Cerebellar cortex (tissue), 1 donor: ENCODE measurements at regions not wholly inside any gene's neighbourhood (a gene's known extent, or its start where the extent isn't known, plus 50 kb on each side); places are given as distances from the start of the nearest gene placed in this dataset.

Experiments used
- DNase-seq: peaks from one replicate; pipeline ENCODE4 v3.0.0-alpha.2; 2015; ENCODE audit warnings: low spot score

GRCh38 chr1:168918860-168919741 lies 187.4 kb upstream of the ATP1B1 start:
- no peak for DNase-seq

GRCh38 chr1:168920456-168921094 lies 185.9 kb upstream of the ATP1B1 start:
- DNase-seq = no peak

GRCh38 chr1:168921629-168922028 lies 184.9 kb upstream of the ATP1B1 start:
- DNase-seq = no peak

DNA sequence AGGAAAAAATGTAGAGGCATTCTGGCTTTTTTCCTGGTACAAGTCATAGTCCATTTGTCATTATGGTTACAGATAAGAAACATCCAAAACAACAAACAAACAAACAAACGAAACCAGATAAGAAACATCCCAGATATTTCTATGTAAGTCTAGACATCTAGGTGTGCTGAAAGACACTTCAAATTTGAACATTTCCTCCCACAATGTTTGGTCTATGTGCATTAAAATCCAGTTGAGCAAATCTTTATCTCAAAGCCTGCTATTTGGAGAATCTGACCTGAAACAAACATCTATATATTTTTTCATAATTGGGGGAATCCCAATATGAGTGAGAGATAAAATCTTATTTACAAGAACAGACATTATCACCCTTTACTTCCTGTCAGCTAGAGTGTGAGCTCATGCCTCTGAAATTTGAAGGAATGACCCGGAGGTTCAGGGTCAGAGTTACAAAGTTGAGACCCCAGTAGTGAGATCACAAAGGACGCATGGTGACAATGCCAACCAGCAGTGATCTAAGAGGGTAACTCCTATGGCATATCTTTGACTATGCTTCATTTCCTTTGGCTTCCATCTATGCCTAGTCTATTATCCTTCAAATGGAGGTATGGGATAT lies 182.9 kb upstream of the ATP1B1 start:
- no peak for DNase-seq

DNA sequence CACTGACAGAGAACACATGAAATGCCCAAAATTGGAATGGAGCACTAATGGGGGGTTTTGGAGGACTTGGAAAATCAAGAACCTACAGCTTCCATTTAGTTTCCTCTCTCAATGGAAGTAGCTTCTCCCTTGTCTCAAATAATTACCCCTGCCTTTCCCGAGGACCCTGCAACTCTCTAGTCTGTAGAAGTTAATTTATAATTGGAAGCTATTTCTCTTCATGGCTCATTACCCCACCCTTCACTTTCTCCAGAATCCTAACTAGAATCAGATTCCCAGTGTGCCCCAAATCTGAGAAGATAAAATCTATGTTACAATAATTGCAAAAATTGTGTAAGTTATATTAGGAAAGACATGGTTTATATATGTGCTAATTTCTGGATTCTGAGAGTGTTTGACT lies 181.5 kb upstream of the ATP1B1 start:
- DNase-seq = no peak

GRCh38 chr1:168926236-168926635 lies 180.3 kb upstream of the ATP1B1 start:
- no peak for DNase-seq

DNA sequence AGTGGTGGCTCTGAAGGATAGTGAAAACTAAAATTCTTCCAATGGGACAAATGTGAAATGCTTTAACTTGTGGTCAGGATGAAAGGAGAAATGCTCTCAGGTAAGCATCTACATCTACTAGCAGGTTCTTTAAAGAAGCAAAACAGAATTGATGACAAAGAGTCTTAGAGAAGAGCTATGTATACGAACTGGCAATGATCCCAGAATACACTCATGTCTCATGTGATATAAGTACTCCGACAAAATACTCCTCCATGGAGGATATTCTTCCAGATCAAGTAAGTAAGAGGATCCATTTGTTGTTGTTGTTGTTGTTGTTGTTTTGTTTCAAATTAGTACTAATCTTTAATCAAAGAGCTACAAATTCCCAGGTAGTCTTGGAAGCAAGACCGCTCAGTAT lies 174.0 kb upstream of the ATP1B1 start:
- DNase-seq = no peak

DNA sequence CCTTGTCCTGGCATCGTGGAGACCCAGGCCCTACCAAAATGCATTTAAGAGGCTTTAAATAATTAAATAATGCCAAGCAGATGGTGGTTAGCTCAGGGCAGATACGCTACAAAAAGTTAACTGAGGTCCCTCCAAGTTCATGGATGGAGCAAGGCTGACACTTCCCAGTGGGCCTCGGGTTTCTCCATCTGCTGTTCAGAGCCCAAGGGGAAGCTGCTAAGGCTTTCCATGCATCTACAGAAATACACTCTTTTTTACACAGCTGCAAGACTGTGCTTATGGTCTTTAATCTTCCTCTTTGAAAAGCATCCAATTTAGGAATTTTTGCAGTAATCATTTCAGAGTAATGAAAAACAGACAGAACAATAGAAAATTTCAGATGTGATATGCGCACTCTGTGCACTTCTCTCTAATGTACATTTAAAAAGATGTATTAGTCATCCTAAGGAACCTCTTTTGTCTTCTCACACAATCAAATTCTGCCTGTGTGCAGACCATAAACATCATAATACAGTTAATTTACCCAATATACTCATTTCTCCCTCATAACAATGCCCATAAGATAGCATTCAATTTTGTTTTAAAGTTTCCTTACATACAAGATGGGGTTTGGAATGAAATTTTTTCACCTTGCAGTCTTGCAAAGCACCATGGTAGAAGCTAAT lies 173.2 kb upstream of the ATP1B1 start:
- no peak for DNase-seq

GRCh38 chr1:168939110-168939946 lies 167.2 kb upstream of the ATP1B1 start:
- no peak for DNase-seq

GRCh38 chr1:168939947-168940223 lies 166.6 kb upstream of the ATP1B1 start:
- no peak for DNase-seq

- no peak for DNase-seq
Observed at GRCh38 chr1:168941640-168942039, 164.8 kb upstream of the ATP1B1 start.

- DNase-seq = no peak
Observed at GRCh38 chr1:168942165-168942564, 164.3 kb upstream of the ATP1B1 start.

DNA sequence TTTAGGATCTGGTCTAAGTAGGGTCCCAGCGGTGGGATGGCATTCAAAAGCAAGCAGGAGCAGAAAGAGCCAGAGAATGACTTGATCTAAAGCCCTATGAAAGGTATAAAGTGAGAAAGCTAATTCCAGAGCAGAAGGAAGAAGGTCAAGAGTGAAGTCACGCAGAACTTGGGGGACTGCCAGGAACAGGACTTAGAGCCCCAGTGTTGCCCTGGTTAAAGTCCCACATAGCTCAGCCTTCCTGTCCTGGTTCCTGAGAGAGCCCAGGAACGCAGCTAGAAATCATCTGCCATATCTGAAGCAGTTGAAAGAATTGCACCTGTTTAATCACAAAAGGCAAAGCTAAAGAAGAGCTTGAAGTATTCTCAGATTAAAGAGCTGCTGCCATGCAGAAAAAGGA lies 160.6 kb upstream of the ATP1B1 start:
- peak; percentile 42 for DNase-seq

- no peak for DNase-seq
Observed at GRCh38 chr1:168947041-168947440, 159.4 kb upstream of the ATP1B1 start.

DNA sequence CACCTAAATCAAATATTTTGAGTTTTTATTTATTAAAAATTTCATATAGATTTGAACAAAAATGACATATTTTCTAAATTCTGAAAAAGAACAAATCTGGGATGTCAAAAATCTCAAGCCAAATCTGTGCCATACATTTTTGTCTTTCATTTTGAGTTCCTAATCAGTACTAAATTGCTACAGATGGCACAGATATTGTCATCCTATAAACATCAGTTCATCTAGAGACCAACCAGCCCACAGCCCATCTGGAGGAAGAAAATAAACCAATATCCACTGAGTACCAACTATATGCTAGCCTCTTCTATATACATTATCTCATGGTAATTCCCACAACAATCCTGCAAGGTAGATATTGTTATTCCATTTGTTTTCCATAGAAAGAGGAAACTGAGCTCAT lies 156.8 kb upstream of the ATP1B1 start:
- no peak for DNase-seq

DNA sequence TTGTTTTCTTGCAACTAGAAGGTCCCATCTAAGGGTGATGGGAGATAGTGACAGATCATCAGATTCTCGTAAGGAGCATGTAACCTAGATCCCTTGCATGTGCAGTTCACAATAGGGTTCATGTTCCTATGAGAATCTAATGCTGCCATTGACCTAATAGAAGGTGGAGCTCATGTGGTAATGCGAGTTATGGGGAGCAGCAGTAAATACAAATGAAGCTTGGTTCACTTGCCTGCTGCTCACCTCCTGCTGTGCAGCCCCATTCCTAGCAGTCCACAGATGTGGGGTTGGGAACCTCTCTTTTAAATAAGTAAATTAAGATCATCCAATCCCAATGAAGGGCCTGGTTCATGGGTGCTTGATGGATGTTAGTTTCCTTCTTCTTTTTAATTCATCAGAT lies 148.7 kb upstream of the ATP1B1 start:
- no peak for DNase-seq

GRCh38 chr1:168958562-168959289 lies 147.8 kb upstream of the ATP1B1 start:
- no peak for DNase-seq

GRCh38 chr1:168959382-168959781 lies 147.1 kb upstream of the ATP1B1 start:
- DNase-seq = no peak

GRCh38 chr1:168960114-168960513 lies 146.4 kb upstream of the ATP1B1 start:
- DNase-seq = no peak

GRCh38 chr1:168960595-168960994 lies 145.9 kb upstream of the ATP1B1 start:
- DNase-seq = no peak

- no peak for DNase-seq
Observed at GRCh38 chr1:168963601-168964000, 142.9 kb upstream of the ATP1B1 start.
